ENCODE measurements at regions not wholly inside any gene's neighbourhood (a gene's known extent, or its start where the extent isn't known, plus 50 kb on each side); places are given as distances from the start of the nearest gene placed in this dataset.

GRCh38 chr20:6384380-6384779 is 261.6 kb upstream of the FERMT1 start:
- intact Hi-C loops (cut with DNase I, micrococcal nuclease) = no loop called here
- Mint-ChIP-seq H3K4me1 (ENCODE audit: low read depth) (no peaks in the 10 kb centered on the region), H3K27me3 (no peaks in the 10 kb centered on the region), H3K27ac (no peak overlapping the region), H3K36me3 (ENCODE audit: low read depth) (no peaks in the 10 kb centered on the region), H3K9me3 (no peaks in the 10 kb centered on the region), H3K4me3 (no peak overlapping the region)
- H3K4me3 ChIP-seq (ENCODE audit: low read length) = no peak overlapping the region
- TF ChIP-seq CTCF (IDR thresholded peaks at IDR 0.05) = no peak
- no peak overlapping the region for H3K27ac ChIP-seq (ENCODE audit: low read depth in 1 of 2, low read length in 2 of 2)
- H3K36me3 ChIP-seq (ENCODE audit: insufficient read depth, low read length) = no peaks in the 10 kb centered on the region
- DNase-seq (no peak), ATAC-seq (ENCODE audit: poor library complexity) (no peak)
- ChIA-PET CTCF (no interaction called here), POLR2A (no interaction called here)
- no peaks in the 10 kb centered on the region for H3K9me3 ChIP-seq (ENCODE audit: control insufficient read depth in 1 of 2, insufficient read depth in 1 of 2, low read length in 2 of 2)
- no peaks in the 10 kb centered on the region for H3K4me1 ChIP-seq (ENCODE audit: insufficient read depth, low read length)
- H3K27me3 ChIP-seq (ENCODE audit: control insufficient read depth in 1 of 2, insufficient read depth in 2 of 2, low read length in 2 of 2) = no peaks in the 10 kb centered on the region

GRCh38 chr20:6381887-6382286 is 259.1 kb upstream of the FERMT1 start:
- Mint-ChIP-seq H3K4me3 (no peak overlapping the region), H3K36me3 (ENCODE audit: low read depth) (no peaks in the 10 kb centered on the region), H3K27me3 (no peaks in the 10 kb centered on the region), H3K27ac (no peak overlapping the region), H3K9me3 (no peaks in the 10 kb centered on the region), H3K4me1 (ENCODE audit: low read depth) (no peaks in the 10 kb centered on the region)
- Histone ChIP-seq H3K27ac (ENCODE audit: low read depth in 1 of 2, low read length in 2 of 2) (no peak overlapping the region), H3K36me3 (ENCODE audit: insufficient read depth, low read length) (no peaks in the 10 kb centered on the region), H3K9me3 (ENCODE audit: control insufficient read depth in 1 of 2, insufficient read depth in 1 of 2, low read length in 2 of 2) (no peaks in the 10 kb centered on the region), H3K27me3 (ENCODE audit: control insufficient read depth in 1 of 2, insufficient read depth in 2 of 2, low read length in 2 of 2) (no peaks in the 10 kb centered on the region), H3K4me3 (ENCODE audit: low read length) (no peak overlapping the region), H3K4me1 (ENCODE audit: insufficient read depth, low read length) (no peaks in the 10 kb centered on the region)
- intact Hi-C loops (cut with DNase I, micrococcal nuclease) = no loop called here
- CTCF ChIA-PET = no interaction called here
- ATAC-seq (ENCODE audit: poor library complexity) (no peak), DNase-seq (no peak)
- no peak for TF ChIP-seq CTCF (IDR thresholded peaks at IDR 0.05)
- POLR2A ChIA-PET = no interaction called here

- POLR2A ChIA-PET = no interaction called here
- no peak overlapping the region for H3K4me3 Mint-ChIP-seq
- Histone ChIP-seq H3K36me3 (ENCODE audit: insufficient read depth, low read length) (no peaks in the 10 kb centered on the region), H3K27ac (ENCODE audit: low read depth in 1 of 2, low read length in 2 of 2) (no peak overlapping the region), H3K4me3 (ENCODE audit: low read length) (no peak overlapping the region), H3K9me3 (ENCODE audit: control insufficient read depth in 1 of 2, insufficient read depth in 1 of 2, low read length in 2 of 2) (peaks cover 0 to 4% of the 10 kb centered on the region in 2 experiments), H3K27me3 (ENCODE audit: control insufficient read depth in 1 of 2, insufficient read depth in 2 of 2, low read length in 2 of 2) (no peaks in the 10 kb centered on the region), H3K4me1 (ENCODE audit: insufficient read depth, low read length) (no peaks in the 10 kb centered on the region)
- no peaks in the 10 kb centered on the region for H3K36me3 Mint-ChIP-seq (ENCODE audit: low read depth)
- intact Hi-C loops (cut with DNase I, micrococcal nuclease) = no loop called here
- H3K27me3 Mint-ChIP-seq = no peaks in the 10 kb centered on the region
- no peak for ATAC-seq (ENCODE audit: poor library complexity)
- H3K9me3 Mint-ChIP-seq = peaks cover 7% of the 10 kb centered on the region
- TF ChIP-seq CTCF (IDR thresholded peaks at IDR 0.05) = no peak
- CTCF ChIA-PET = no interaction called here
- H3K4me1 Mint-ChIP-seq (ENCODE audit: low read depth) = no peaks in the 10 kb centered on the region
- no peak overlapping the region for H3K27ac Mint-ChIP-seq
- no peak for DNase-seq
These were observed 239.4 kb upstream of the FERMT1 start for GRCh38 chr20:6362245-6362644.
